HL-60/S4 (cell line): ENCODE measurements at regions not wholly inside any gene's neighbourhood (a gene's known extent, or its start where the extent isn't known, plus 50 kb on each side); places are given as distances from the start of the nearest gene placed in this dataset.

Experiments
- in situ Hi-C: fragments of 300-500 bp; cut with MboI; formaldehyde crosslinking; loops from 2 replicates; pipeline ENCODE4 v1.14.3; 2022; ENCODE audit warnings: low sequenced_read_pairs

- in situ Hi-C loops: no loop called here
Measured at GRCh38 chr7:12456506-12456905, 52.8 kb upstream of the VWDE start.

GRCh38 chr7:12458520-12459131 lies 55.0 kb upstream of the VWDE start:
- in situ Hi-C loops: no loop called here

GRCh38 chr7:12467837-12468236 lies 64.2 kb upstream of the VWDE start:
- in situ Hi-C loops: no loop called here

- in situ Hi-C loops: no loop called here
Measured at GRCh38 chr7:12469568-12469967, 65.9 kb upstream of the VWDE start.

- in situ Hi-C loops: no loop called here
Measured at GRCh38 chr7:12470930-12471329, 67.3 kb upstream of the VWDE start.

- in situ Hi-C loops: no loop called here
Measured at GRCh38 chr7:12474035-12474434, 70.4 kb upstream of the VWDE start.

GRCh38 chr7:12475362-12476063 lies 71.8 kb upstream of the VWDE start:
- in situ Hi-C loops: loop anchor here (25.0 kb wide), 2 partner anchors 413 to 1063 kb away; no protein-coding TSS in a partner anchor

- in situ Hi-C loops: loop anchor here (25.0 kb wide), 2 partner anchors 415 to 1065 kb away; no protein-coding TSS in a partner anchor
Measured at GRCh38 chr7:12477620-12478019, 74.0 kb upstream of the VWDE start.

GRCh38 chr7:12481722-12482121 lies 78.1 kb upstream of the VWDE start:
- in situ Hi-C loops: loop anchor here (25.0 kb wide), 2 partner anchors 419 to 1069 kb away; no protein-coding TSS in a partner anchor

GRCh38 chr7:12485845-12486244 lies 82.2 kb upstream of the VWDE start:
- in situ Hi-C loops: loop anchor here (25.0 kb wide), 2 partner anchors 424 to 1074 kb away; no protein-coding TSS in a partner anchor

- in situ Hi-C loops: loop anchor here (25.0 kb wide), 2 partner anchors 426 to 1076 kb away; no protein-coding TSS in a partner anchor
Measured at GRCh38 chr7:12488341-12488740, 82.2 kb upstream of the SCIN start.

GRCh38 chr7:12490107-12490688 lies 80.3 kb upstream of the SCIN start:
- in situ Hi-C loops: loop anchor here (25.0 kb wide), 2 partner anchors 428 to 1078 kb away; no protein-coding TSS in a partner anchor

GRCh38 chr7:12490940-12491339 lies 79.6 kb upstream of the SCIN start:
- in situ Hi-C loops: loop anchor here (25.0 kb wide), 2 partner anchors 429 to 1079 kb away; no protein-coding TSS in a partner anchor

GRCh38 chr7:12491526-12491925 lies 79.0 kb upstream of the SCIN start:
- in situ Hi-C loops: loop anchor here (25.0 kb wide), 2 partner anchors 429 to 1079 kb away; no protein-coding TSS in a partner anchor

- in situ Hi-C loops: loop anchor here (25.0 kb wide), 2 partner anchors 431 to 1081 kb away; no protein-coding TSS in a partner anchor
Measured at GRCh38 chr7:12493407-12493806, 77.1 kb upstream of the SCIN start.

- in situ Hi-C loops: loop anchor here (25.0 kb wide), 2 partner anchors 432 to 1082 kb away; no protein-coding TSS in a partner anchor
Measured at GRCh38 chr7:12493863-12494686, 76.4 kb upstream of the SCIN start.

GRCh38 chr7:12494687-12495024 lies 75.9 kb upstream of the SCIN start:
- in situ Hi-C loops: loop anchor here (25.0 kb wide), 2 partner anchors 432 to 1082 kb away; no protein-coding TSS in a partner anchor

GRCh38 chr7:12496901-12497674 lies 73.4 kb upstream of the SCIN start:
- in situ Hi-C loops: loop anchor here (25.0 kb wide), 2 partner anchors 435 to 1085 kb away; no protein-coding TSS in a partner anchor

GRCh38 chr7:12504149-12504548 lies 66.4 kb upstream of the SCIN start:
- in situ Hi-C loops: loop anchor here (25.0 kb wide), 1 partner anchor 758 kb away; no protein-coding TSS in a partner anchor

- in situ Hi-C loops: loop anchor here (25.0 kb wide), 1 partner anchor 754 kb away; no protein-coding TSS in a partner anchor
Measured at GRCh38 chr7:12508005-12508404, 62.5 kb upstream of the SCIN start.
